AG09319 (cell line): ENCODE measurements at regions not wholly inside any gene's neighbourhood (a gene's known extent, or its start where the extent isn't known, plus 50 kb on each side); places are given as distances from the start of the nearest gene placed in this dataset.

Experiments
- DNase-seq: peaks from one replicate; pipeline ENCODE4 v3.0.0-alpha.2; 2010; ENCODE audit warnings: low read depth; ENCODE audit errors: extremely low read depth
- CTCF ChIP-seq: IDR thresholded peaks from 2 replicates; pipeline ENCODE4 v1.5.1; 2011; ENCODE audit warnings: low read depth, mild to moderate bottlenecking, inconsistent platforms, low read length, moderate library complexity

- DNase-seq: no peak
- peak; percentile 23 for TF ChIP-seq CTCF
Measured at GRCh38 chrX:45743081-45743533, 542.4 kb upstream of the DIPK2B start.

- no peak for DNase-seq
- no peak for TF ChIP-seq CTCF
Measured at GRCh38 chrX:45740291-45740690, 539.6 kb upstream of the DIPK2B start.

GRCh38 chrX:45735571-45735970 is 534.9 kb upstream of the DIPK2B start:
- no peak for DNase-seq
- TF ChIP-seq CTCF: no peak

GRCh38 chrX:45731448-45731847 is 530.8 kb upstream of the DIPK2B start:
- no peak for DNase-seq
- no peak for TF ChIP-seq CTCF

- no peak for DNase-seq
- no peak for TF ChIP-seq CTCF
Measured at GRCh38 chrX:45727761-45728160, 527.1 kb upstream of the DIPK2B start.

GRCh38 chrX:45722471-45722870 is 521.8 kb upstream of the DIPK2B start:
- no peak for TF ChIP-seq CTCF
- DNase-seq: no peak

- TF ChIP-seq CTCF: no peak
- no peak for DNase-seq
Measured at GRCh38 chrX:45719751-45720501, 519.2 kb upstream of the DIPK2B start.
